Vagina (tissue), 2 donors: ENCODE measurements at regions not wholly inside any gene's neighbourhood (a gene's known extent, or its start where the extent isn't known, plus 50 kb on each side); places are given as distances from the start of the nearest gene placed in this dataset.

Source experiments
- DNase-seq, 2 donors: peaks; one replicate each; pipeline ENCODE4 v3.0.0-alpha.2; 2017; ENCODE audit errors: extremely low spot score in 2 of 2
- H3K27ac ChIP-seq: fragments of 200-600 bp; sonication (generic); one replicate; pipeline ENCODE4 v1.5.1; 2019
- H3K27me3 ChIP-seq: fragments of 200-600 bp; sonication (generic); one replicate; pipeline ENCODE4 v1.5.1; 2019
- H3K36me3 ChIP-seq, 2 donors: fragments of 200-600 bp; sonication (generic); one replicate each; pipeline ENCODE4 v1.5.1; 2017 to 2019
- H3K4me1 ChIP-seq: fragments of 200-600 bp; sonication (generic); one replicate; pipeline ENCODE4 v1.5.1; 2019
- H3K4me3 ChIP-seq, 2 donors: fragments of 200-600 bp; sonication (generic); 1 replicate in 1 of 2; 2 replicates in 1 of 2; pipeline ENCODE4 v1.5.1; 2016 to 2019
- H3K9me3 ChIP-seq: fragments of 200-600 bp; sonication (generic); one replicate; pipeline ENCODE4 v1.5.1; 2019
- POLR2A ChIP-seq, 2 donors: fragments of 450-650 bp; IDR thresholded peaks; one replicate each; pipeline ENCODE4 v1.6.1; 2017; ENCODE audit warnings: antibody characterized with exemption in 2 of 2, mild to moderate bottlenecking in 2 of 2, moderate library complexity in 2 of 2
- POLR2AphosphoS5 ChIP-seq, 2 donors: sonication (generic); formaldehyde crosslinking; IDR thresholded peaks; one replicate each; pipeline ENCODE4 v1.9.0; 2017; ENCODE audit warnings: antibody characterized with exemption in 2 of 2, mild to moderate bottlenecking in 2 of 2, low read depth in 1 of 2; ENCODE audit not compliant: insufficient read depth in 1 of 2
- intact Hi-C: fragments of 100-400 bp; cut with DNase I; formaldehyde crosslinking; loops from one replicate; pipeline ENCODE4 v1.15.1; 2023
- TF ChIP-seq, protein P1 (sequence below), 3 experiments: fragments of 450-650 bp in 2 of 3; fragments of 200-600 bp in 1 of 3; sonication (generic) in 1 of 3; IDR thresholded peaks; one replicate each; pipeline ENCODE4 v1.5.1; 2017 to 2019; ENCODE audit warnings: antibody characterized with exemption in 3 of 3, mild to moderate bottlenecking in 2 of 3, moderate library complexity in 2 of 3

DNA sequence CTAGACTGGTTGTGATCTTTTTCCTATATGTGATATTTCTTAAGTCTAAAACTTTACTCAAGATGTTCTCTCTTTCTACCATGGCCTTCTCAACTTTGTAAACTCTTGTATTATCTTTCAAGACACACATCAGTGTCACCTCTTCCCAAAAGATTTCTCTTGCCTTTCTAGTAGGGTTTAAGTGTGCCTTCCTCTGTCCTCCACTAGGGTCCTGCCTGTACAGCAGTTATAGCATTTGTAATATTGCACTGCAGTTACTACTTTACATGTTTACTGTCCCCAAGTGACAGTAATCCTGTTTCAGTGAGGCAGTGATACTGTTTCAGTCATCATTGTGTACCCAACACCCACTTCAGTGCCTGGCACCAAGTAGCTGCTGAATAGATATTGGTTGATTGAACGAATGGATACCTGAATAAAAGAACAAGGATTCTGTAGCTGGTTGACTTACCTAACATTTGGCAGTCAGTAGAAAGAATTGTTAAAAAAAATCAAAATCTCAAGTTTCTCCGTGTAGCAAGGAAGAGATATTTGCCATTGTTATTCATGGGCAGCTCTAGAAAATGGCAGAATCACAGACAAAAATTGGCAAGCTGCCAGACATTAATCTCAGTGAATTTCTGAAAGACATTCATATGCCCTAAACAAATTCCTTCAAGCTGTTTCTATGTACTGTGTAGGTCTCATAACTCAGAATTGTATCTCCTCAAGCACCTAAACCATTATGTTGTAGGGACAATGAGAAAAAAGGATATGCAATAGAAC, 79.4 kb downstream of the RBMXL2 start:
- H3K36me3 ChIP-seq = no peaks in the 10 kb centered on the region
- no peaks in the 10 kb centered on the region for H3K9me3 ChIP-seq
- no peak for TF ChIP-seq POLR2A (IDR thresholded peaks at IDR 0.05)
- TF ChIP-seq POLR2AphosphoS5 (IDR thresholded peaks at IDR 0.05; ENCODE audit: insufficient read depth in 1 of 2, low read depth in 1 of 2) = no peak
- TF ChIP-seq, protein P1, sequence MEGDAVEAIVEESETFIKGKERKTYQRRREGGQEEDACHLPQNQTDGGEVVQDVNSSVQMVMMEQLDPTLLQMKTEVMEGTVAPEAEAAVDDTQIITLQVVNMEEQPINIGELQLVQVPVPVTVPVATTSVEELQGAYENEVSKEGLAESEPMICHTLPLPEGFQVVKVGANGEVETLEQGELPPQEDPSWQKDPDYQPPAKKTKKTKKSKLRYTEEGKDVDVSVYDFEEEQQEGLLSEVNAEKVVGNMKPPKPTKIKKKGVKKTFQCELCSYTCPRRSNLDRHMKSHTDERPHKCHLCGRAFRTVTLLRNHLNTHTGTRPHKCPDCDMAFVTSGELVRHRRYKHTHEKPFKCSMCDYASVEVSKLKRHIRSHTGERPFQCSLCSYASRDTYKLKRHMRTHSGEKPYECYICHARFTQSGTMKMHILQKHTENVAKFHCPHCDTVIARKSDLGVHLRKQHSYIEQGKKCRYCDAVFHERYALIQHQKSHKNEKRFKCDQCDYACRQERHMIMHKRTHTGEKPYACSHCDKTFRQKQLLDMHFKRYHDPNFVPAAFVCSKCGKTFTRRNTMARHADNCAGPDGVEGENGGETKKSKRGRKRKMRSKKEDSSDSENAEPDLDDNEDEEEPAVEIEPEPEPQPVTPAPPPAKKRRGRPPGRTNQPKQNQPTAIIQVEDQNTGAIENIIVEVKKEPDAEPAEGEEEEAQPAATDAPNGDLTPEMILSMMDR (IDR thresholded peaks at IDR 0.05) = no peak
- H3K27ac ChIP-seq = no peak overlapping the region
- no peak for DNase-seq
- no peaks in the 10 kb centered on the region for H3K4me1 ChIP-seq
- intact Hi-C loops = no loop called here
- no peaks in the 10 kb centered on the region for H3K27me3 ChIP-seq
- H3K4me3 ChIP-seq = no peak overlapping the region

DNA sequence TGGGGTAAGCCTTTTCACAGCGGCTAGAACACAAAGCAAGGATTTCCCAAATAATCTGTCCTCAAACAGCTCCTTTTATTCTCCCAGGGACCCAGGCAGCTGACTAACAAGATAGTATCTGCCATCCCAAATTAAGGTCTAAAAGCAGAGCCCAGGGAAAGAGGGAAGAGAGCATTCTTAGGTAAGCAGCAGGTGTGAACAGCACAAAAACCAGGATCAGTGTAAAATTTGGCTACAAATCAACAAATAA, 79.9 kb downstream of the RBMXL2 start:
- H3K36me3 ChIP-seq = no peaks in the 10 kb centered on the region
- no peak overlapping the region for H3K4me3 ChIP-seq
- TF ChIP-seq, protein P1 (IDR thresholded peaks at IDR 0.05) = no peak
- H3K27me3 ChIP-seq = no peaks in the 10 kb centered on the region
- no peaks in the 10 kb centered on the region for H3K9me3 ChIP-seq
- no peak for DNase-seq
- intact Hi-C loops = no loop called here
- no peak overlapping the region for H3K27ac ChIP-seq
- H3K4me1 ChIP-seq = no peaks in the 10 kb centered on the region

DNA sequence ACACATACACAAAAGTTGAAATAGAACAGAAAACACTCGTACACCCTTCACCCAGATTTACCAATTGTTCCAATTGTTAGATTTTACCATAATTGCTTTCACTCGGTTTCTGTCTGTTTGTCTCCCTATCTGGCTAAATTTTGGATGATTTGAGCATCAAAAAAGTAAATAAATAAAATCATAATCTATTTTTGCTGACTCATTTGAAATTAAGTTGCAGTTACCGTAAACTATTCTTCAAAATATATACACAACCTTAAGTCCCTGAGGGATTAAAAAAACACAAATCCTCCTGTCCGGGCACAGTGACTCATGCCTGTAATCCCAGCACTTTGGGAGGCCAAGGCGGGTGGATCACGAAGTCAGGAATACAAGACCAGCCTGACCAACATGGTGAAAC, 81.3 kb upstream of the SYT9 start:
- Histone ChIP-seq H3K27me3 (no peaks in the 10 kb centered on the region), H3K27ac (no peak overlapping the region), H3K36me3 (no peaks in the 10 kb centered on the region), H3K4me1 (no peaks in the 10 kb centered on the region), H3K4me3 (no peak overlapping the region), H3K9me3 (no peaks in the 10 kb centered on the region)
- TF ChIP-seq POLR2AphosphoS5 (IDR thresholded peaks at IDR 0.05; ENCODE audit: insufficient read depth in 1 of 2, low read depth in 1 of 2) (no peak), POLR2A (IDR thresholded peaks at IDR 0.05) (no peak)
- TF ChIP-seq, protein P1 (IDR thresholded peaks at IDR 0.05) = no peak
- intact Hi-C loops = no loop called here
- DNase-seq = no peak

DNA sequence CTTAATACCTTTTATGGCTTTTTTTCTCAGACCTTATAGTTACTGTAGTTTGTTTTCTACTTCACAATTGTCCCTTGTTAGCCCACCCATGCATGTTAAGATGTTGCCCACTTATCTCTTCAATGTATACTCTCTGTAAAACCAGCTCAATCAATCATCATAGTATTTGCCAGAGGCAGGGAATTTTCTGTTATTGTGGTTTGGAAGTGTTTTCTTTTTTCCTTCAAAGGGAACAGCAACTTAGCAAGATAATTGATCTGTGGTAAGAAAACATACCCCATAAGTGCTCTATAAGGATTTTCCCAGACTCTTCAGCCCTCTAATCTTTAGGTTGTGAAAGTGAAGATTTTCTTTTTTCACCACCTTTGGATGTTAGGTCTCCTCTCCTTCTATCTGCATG, 76.7 kb upstream of the SYT9 start:
- intact Hi-C loops = no loop called here
- H3K27ac ChIP-seq = no peak overlapping the region
- H3K4me3 ChIP-seq = no peak overlapping the region
- H3K4me1 ChIP-seq = no peaks in the 10 kb centered on the region
- DNase-seq = no peak
- TF ChIP-seq, protein P1 (IDR thresholded peaks at IDR 0.05) = no peak
- TF ChIP-seq POLR2A (IDR thresholded peaks at IDR 0.05) = no peak
- no peaks in the 10 kb centered on the region for H3K27me3 ChIP-seq
- H3K9me3 ChIP-seq = no peaks in the 10 kb centered on the region
- H3K36me3 ChIP-seq = no peaks in the 10 kb centered on the region

DNA sequence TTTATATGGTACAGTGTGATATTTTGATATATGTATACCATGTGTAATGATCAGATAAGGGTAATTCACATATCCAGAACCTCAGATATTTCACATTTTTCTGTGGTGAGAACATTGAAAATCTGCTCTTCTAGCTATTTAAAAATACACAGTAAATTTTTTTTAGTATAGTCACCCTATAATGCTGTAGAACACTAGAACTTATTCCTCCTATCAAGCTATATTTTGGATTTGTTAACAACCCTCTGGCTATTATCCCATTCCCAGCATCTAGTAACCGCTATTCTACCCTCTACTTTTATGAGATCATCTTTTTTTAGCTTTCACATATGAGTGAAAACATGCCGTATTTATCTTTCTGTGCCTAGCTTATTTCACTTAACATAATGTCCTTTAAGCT, 65.5 kb upstream of the SYT9 start:
- intact Hi-C loops = no loop called here
- Histone ChIP-seq H3K9me3 (no peaks in the 10 kb centered on the region), H3K4me1 (no peaks in the 10 kb centered on the region), H3K27ac (no peak overlapping the region), H3K36me3 (no peaks in the 10 kb centered on the region), H3K4me3 (no peak overlapping the region), H3K27me3 (no peaks in the 10 kb centered on the region)
- no peak for DNase-seq
- TF ChIP-seq POLR2A (IDR thresholded peaks at IDR 0.05) (no peak), POLR2AphosphoS5 (IDR thresholded peaks at IDR 0.05; ENCODE audit: insufficient read depth in 1 of 2, low read depth in 1 of 2) (no peak)
- TF ChIP-seq, protein P1 (IDR thresholded peaks at IDR 0.05) = no peak
